Neural progenitor cell (in vitro differentiated cells): ENCODE measurements at regions not wholly inside any gene's neighbourhood (a gene's known extent, or its start where the extent isn't known, plus 50 kb on each side); places are given as distances from the start of the nearest gene placed in this dataset.

Source experiments
- CTCF ChIP-seq: fragments of 200-600 bp; sonication (generic); IDR thresholded peaks from 2 replicates; pipeline ENCODE4 v1.5.1; 2017; ENCODE audit warnings: antibody characterized with exemption, mild to moderate bottlenecking
- EZH2 ChIP-seq: fragments of 200-600 bp; sonication (generic); IDR thresholded peaks from 2 replicates; pipeline ENCODE4 v1.6.1; 2017; ENCODE audit warnings: antibody characterized with exemption, mild to moderate bottlenecking, moderate library complexity
- EZH2phosphoT487 ChIP-seq: fragments of 200-600 bp; sonication (generic); IDR thresholded peaks from 2 replicates; pipeline ENCODE4 v1.6.1; 2017; ENCODE audit warnings: antibody characterized with exemption

- TF ChIP-seq CTCF (no peak), EZH2 (no peak), EZH2phosphoT487 (no peak)
Observed at GRCh38 chr5:135212361-135213026, 178.5 kb upstream of the PITX1 start.
